ENCODE measurements at regions not wholly inside any gene's neighbourhood (a gene's known extent, or its start where the extent isn't known, plus 50 kb on each side); places are given as distances from the start of the nearest gene placed in this dataset.

GRCh38 chr1:232522189-232522588, 107.7 kb downstream of the SIPA1L2 start:
- DNase-seq (ENCODE audit: low spot score) = no peak
- FAIRE-seq = no peak

- FAIRE-seq (peak; percentile 81), DNase-seq (ENCODE audit: low spot score) (peak; percentile 70)
These were observed 108.3 kb downstream of the SIPA1L2 start for GRCh38 chr1:232521660-232522059.

- no peak for FAIRE-seq
- no peak for DNase-seq (ENCODE audit: low spot score)
These were observed 110.7 kb downstream of the SIPA1L2 start for GRCh38 chr1:232519186-232519585.

GRCh38 chr1:232518349-232518748, 111.6 kb downstream of the SIPA1L2 start:
- FAIRE-seq = no peak
- no peak for DNase-seq (ENCODE audit: low spot score)

- DNase-seq (ENCODE audit: low spot score) = no peak
- no peak for FAIRE-seq
These were observed 112.7 kb downstream of the SIPA1L2 start for GRCh38 chr1:232517204-232517603.

GRCh38 chr1:232515706-232516105, 114.2 kb downstream of the SIPA1L2 start:
- no peak for FAIRE-seq
- no peak for DNase-seq (ENCODE audit: low spot score)

GRCh38 chr1:232512712-232513111, 117.2 kb downstream of the SIPA1L2 start:
- no peak for FAIRE-seq
- no peak for DNase-seq (ENCODE audit: low spot score)

- FAIRE-seq (no peak), DNase-seq (ENCODE audit: low spot score) (no peak)
These were observed 118.8 kb downstream of the SIPA1L2 start for GRCh38 chr1:232511172-232511571.

- FAIRE-seq = no peak
- no peak for DNase-seq (ENCODE audit: low spot score)
These were observed 119.4 kb downstream of the SIPA1L2 start for GRCh38 chr1:232510367-232511110.

- DNase-seq (ENCODE audit: low spot score) (peak; percentile 29), FAIRE-seq (no peak)
These were observed 120.4 kb downstream of the SIPA1L2 start for GRCh38 chr1:232509570-232509969.

GRCh38 chr1:232508130-232508701, 121.7 kb downstream of the SIPA1L2 start:
- DNase-seq (ENCODE audit: low spot score) = peak; percentile 97
- peak; percentile 98 for FAIRE-seq

GRCh38 chr1:232507571-232507970, 122.4 kb downstream of the SIPA1L2 start:
- peak; percentile 53 for DNase-seq (ENCODE audit: low spot score)
- no peak for FAIRE-seq

- no peak for DNase-seq (ENCODE audit: low spot score)
- FAIRE-seq = no peak
These were observed 124.0 kb downstream of the SIPA1L2 start for GRCh38 chr1:232505884-232506283.

GRCh38 chr1:232504651-232505050, 125.3 kb downstream of the SIPA1L2 start:
- FAIRE-seq = peak; percentile 64

GRCh38 chr1:232503497-232503896, 126.4 kb downstream of the SIPA1L2 start:
- DNase-seq (ENCODE audit: low spot score) = no peak
- no peak for FAIRE-seq

More at GRCh38 chr1:232504651-232505050, 125.3 kb downstream of the SIPA1L2 start:
- DNase-seq (ENCODE audit: low spot score) = peak; percentile 18

- FAIRE-seq (no peak), DNase-seq (ENCODE audit: low spot score) (no peak)
These were observed 128.1 kb downstream of the SIPA1L2 start for GRCh38 chr1:232501854-232502253.

- FAIRE-seq (no peak), DNase-seq (ENCODE audit: low spot score) (no peak)
These were observed 130.7 kb downstream of the SIPA1L2 start for GRCh38 chr1:232499188-232499587.

GRCh38 chr1:232493869-232494268, 136.1 kb downstream of the SIPA1L2 start:
- FAIRE-seq (no peak), DNase-seq (ENCODE audit: low spot score) (no peak)

- DNase-seq (ENCODE audit: low spot score) = no peak
- no peak for FAIRE-seq
These were observed 140.7 kb downstream of the SIPA1L2 start for GRCh38 chr1:232489256-232489655.

GRCh38 chr1:232487236-232487635, 142.7 kb downstream of the SIPA1L2 start:
- no peak for FAIRE-seq

GRCh38 chr1:232486454-232487207, 143.3 kb downstream of the SIPA1L2 start:
- FAIRE-seq (no peak), DNase-seq (ENCODE audit: low spot score) (no peak)

More at GRCh38 chr1:232487236-232487635, 142.7 kb downstream of the SIPA1L2 start:
- DNase-seq (ENCODE audit: low spot score) = no peak

GRCh38 chr1:232486006-232486405, 143.9 kb downstream of the SIPA1L2 start:
- no peak for FAIRE-seq
- no peak for DNase-seq (ENCODE audit: low spot score)

Measured in RCC 7860 (cell line).